Endothelial cell of umbilical vein (primary cell): ENCODE measurements at regions not wholly inside any gene's neighbourhood (a gene's known extent, or its start where the extent isn't known, plus 50 kb on each side); places are given as distances from the start of the nearest gene placed in this dataset.
"Not testable (repeated sequence)": the region's sequence is repeated elsewhere in the genome, so short reads cannot be mapped to it uniquely, and the experiment has no call there.

Experiments
- BruUV-seq: library from RNA; stranded (reverse); fragments of 400-500 nt; replicated peaks from 2 replicates; lab custom pipeline; 2021; lab: Mats Ljungman, UMichigan
- CTCF ChIA-PET: fragments of 300-600, 350-600 bp; sonication (Branson Sonifier 250); formaldehyde crosslinking; loops from one replicate; lab custom pipeline; 2021; ENCODE audit warnings: antibody characterized with exemption, inconsistent platforms; lab: Charles Lee
- POLR2A ChIA-PET: fragments of 300-600, 350-600 bp; sonication (Branson Sonifier 250); formaldehyde crosslinking; loops from one replicate; lab custom pipeline; 2021; ENCODE audit warnings: antibody characterized with exemption, inconsistent platforms; lab: Charles Lee
- DNase-seq: peaks from one replicate; pipeline ENCODE4 v3.0.0-alpha.2; 2011; ENCODE audit warnings: low read depth, low spot score
- FAIRE-seq: peaks from 2 replicates; lab custom pipeline; 2011; peaks lifted over from hg19 to GRCh38; lab: Jason Lieb, UNC
- H2AFZ ChIP-seq: 2 replicates; pipeline ENCODE4 v1.6.0; 2012; ENCODE audit warnings: low read depth, low read length, control low read depth, inconsistent platforms
- H3K27ac ChIP-seq: 2 replicates; pipeline ENCODE4 v1.5.1; 2011; ENCODE audit warnings: low read depth, mild to moderate bottlenecking, control low read depth, low read length, moderate library complexity; ENCODE audit not compliant: insufficient read depth
- H3K27me3 ChIP-seq, 2 experiments: 2 replicates each; pipeline versions ENCODE4 v1.6.0 to v1.6.1; 2011; ENCODE audit warnings: low read length in 2 of 2, mixed read lengths in 1 of 2; ENCODE audit not compliant: control insufficient read depth in 2 of 2, insufficient read depth in 2 of 2
- H3K36me3 ChIP-seq, 2 experiments: 2 replicates in 1 of 2; 3 replicates in 1 of 2; pipeline ENCODE4 v1.5.1; 2011; ENCODE audit warnings: low read length in 2 of 2, mild to moderate bottlenecking in 1 of 2, moderate library complexity in 1 of 2; ENCODE audit not compliant: control insufficient read depth in 2 of 2, insufficient read depth in 2 of 2; ENCODE audit errors: extremely low read depth in 1 of 2
- H3K4me1 ChIP-seq: 3 replicates; pipeline ENCODE4 v1.5.1; 2011; ENCODE audit warnings: mild to moderate bottlenecking, low read length; ENCODE audit not compliant: control insufficient read depth, insufficient read depth; ENCODE audit errors: extremely low read depth
- H3K4me2 ChIP-seq: 2 replicates; pipeline ENCODE4 v1.6.1; 2011; ENCODE audit warnings: low read length, control low read depth, mixed read lengths; ENCODE audit not compliant: insufficient read depth
- H3K4me3 ChIP-seq, 3 experiments: fragments of 200-600 bp in 1 of 3; sonication (generic), shearing (Covaris generic) in 1 of 3; replicated peaks in 1 of 3; 2 replicates each; pipeline ENCODE4 v1.5.1; 2011 to 2016; ENCODE audit warnings: control low read depth in 3 of 3, low read length in 3 of 3, mild to moderate bottlenecking in 2 of 3, inconsistent platforms in 1 of 3, low read depth in 1 of 3, moderate library complexity in 1 of 3; ENCODE audit not compliant: insufficient read depth in 1 of 3
- H3K79me2 ChIP-seq: 2 replicates; pipeline ENCODE4 v1.6.0; 2012; ENCODE audit warnings: low read length, inconsistent platforms; ENCODE audit not compliant: control insufficient read depth, insufficient read depth
- H3K9ac ChIP-seq: replicated peaks from 2 replicates; pipeline ENCODE3; 2011; ENCODE audit warnings: low read length, control low read depth; ENCODE audit not compliant: insufficient read depth; ENCODE audit errors: extremely low read depth
- H3K9me1 ChIP-seq: replicated peaks from 3 replicates; pipeline ENCODE4 v1.6.0; 2011; ENCODE audit warnings: mild to moderate bottlenecking, low read length; ENCODE audit not compliant: control insufficient read depth, insufficient read depth; ENCODE audit errors: extremely low read depth
- H3K9me3 ChIP-seq: replicated peaks from 2 replicates; pipeline ENCODE4 v1.5.1; 2012; ENCODE audit warnings: low read length, inconsistent platforms; ENCODE audit not compliant: control insufficient read depth, insufficient read depth
- H4K20me1 ChIP-seq: replicated peaks from 2 replicates; pipeline ENCODE3; 2011; ENCODE audit warnings: mild to moderate bottlenecking, low read length; ENCODE audit not compliant: control insufficient read depth, insufficient read depth; ENCODE audit errors: extremely low read depth
- EZH2 ChIP-seq: IDR thresholded peaks from 2 replicates; pipeline ENCODE4 v1.6.1; 2012; ENCODE audit warnings: borderline replicate concordance, low read depth, mild to moderate bottlenecking, moderate library complexity, low read length, inconsistent platforms; ENCODE audit not compliant: severe bottlenecking
- FOS ChIP-seq: IDR thresholded peaks from 2 replicates; pipeline ENCODE4 v1.6.1; 2011; ENCODE audit warnings: mild to moderate bottlenecking, low read length, moderate library complexity, borderline replicate concordance; ENCODE audit not compliant: insufficient read depth
- GATA2 ChIP-seq: IDR thresholded peaks from 2 replicates; pipeline ENCODE4 v1.7.0; 2011; ENCODE audit warnings: low read depth, mild to moderate bottlenecking, moderate library complexity, mixed read lengths, low read length; ENCODE audit not compliant: insufficient read length, insufficient read depth
- JUN ChIP-seq: IDR thresholded peaks from 2 replicates; pipeline ENCODE4 v1.6.1; 2011; ENCODE audit warnings: borderline replicate concordance, low read depth; ENCODE audit not compliant: insufficient read length, insufficient read depth
- MYC ChIP-seq: IDR thresholded peaks from one replicate; pipeline ENCODE4 v1.6.1; 2011; ENCODE audit warnings: mild to moderate bottlenecking, low read depth, low read length
- POLR2A ChIP-seq: IDR thresholded peaks from 2 replicates; pipeline ENCODE4 v1.6.1; 2012; ENCODE audit warnings: low read depth, mild to moderate bottlenecking, control low read depth, low read length
- POLR2AphosphoS5 ChIP-seq: IDR thresholded peaks from 2 replicates; pipeline ENCODE4 v1.6.1; 2012; ENCODE audit warnings: low read depth, mild to moderate bottlenecking, control low read depth, low read length, moderate library complexity; ENCODE audit not compliant: insufficient read depth
- dilution Hi-C: fragments of 300-500 bp; cut with MboI; formaldehyde crosslinking; loops from one replicate; pipeline ENCODE4 v1.15.0; 2019; ENCODE audit warnings: low sequenced_read_pairs; ENCODE audit not compliant: extremely low pct_ligation_motif_present
- intact Hi-C: fragments of 100-400 bp; cut with micrococcal nuclease; formaldehyde crosslinking; loops from one replicate; pipeline ENCODE4 v1.10.0; 2022
- TF ChIP-seq, protein P1 (sequence below): IDR thresholded peaks from 2 replicates; pipeline ENCODE4 v1.6.1; 2011; ENCODE audit not compliant: insufficient read depth, insufficient read length
- TF ChIP-seq, protein P2 (sequence below), 2 donors: IDR thresholded peaks; 1 replicate in 1 of 2; 2 replicates in 1 of 2; pipeline ENCODE4 v1.5.1; 2011; ENCODE audit warnings: low read length in 2 of 2, mild to moderate bottlenecking in 2 of 2, moderate library complexity in 2 of 2, control low read depth in 1 of 2, inconsistent platforms in 1 of 2, low read depth in 1 of 2; ENCODE audit not compliant: insufficient read depth in 1 of 2; ENCODE audit errors: extremely low read depth in 1 of 2

DNA sequence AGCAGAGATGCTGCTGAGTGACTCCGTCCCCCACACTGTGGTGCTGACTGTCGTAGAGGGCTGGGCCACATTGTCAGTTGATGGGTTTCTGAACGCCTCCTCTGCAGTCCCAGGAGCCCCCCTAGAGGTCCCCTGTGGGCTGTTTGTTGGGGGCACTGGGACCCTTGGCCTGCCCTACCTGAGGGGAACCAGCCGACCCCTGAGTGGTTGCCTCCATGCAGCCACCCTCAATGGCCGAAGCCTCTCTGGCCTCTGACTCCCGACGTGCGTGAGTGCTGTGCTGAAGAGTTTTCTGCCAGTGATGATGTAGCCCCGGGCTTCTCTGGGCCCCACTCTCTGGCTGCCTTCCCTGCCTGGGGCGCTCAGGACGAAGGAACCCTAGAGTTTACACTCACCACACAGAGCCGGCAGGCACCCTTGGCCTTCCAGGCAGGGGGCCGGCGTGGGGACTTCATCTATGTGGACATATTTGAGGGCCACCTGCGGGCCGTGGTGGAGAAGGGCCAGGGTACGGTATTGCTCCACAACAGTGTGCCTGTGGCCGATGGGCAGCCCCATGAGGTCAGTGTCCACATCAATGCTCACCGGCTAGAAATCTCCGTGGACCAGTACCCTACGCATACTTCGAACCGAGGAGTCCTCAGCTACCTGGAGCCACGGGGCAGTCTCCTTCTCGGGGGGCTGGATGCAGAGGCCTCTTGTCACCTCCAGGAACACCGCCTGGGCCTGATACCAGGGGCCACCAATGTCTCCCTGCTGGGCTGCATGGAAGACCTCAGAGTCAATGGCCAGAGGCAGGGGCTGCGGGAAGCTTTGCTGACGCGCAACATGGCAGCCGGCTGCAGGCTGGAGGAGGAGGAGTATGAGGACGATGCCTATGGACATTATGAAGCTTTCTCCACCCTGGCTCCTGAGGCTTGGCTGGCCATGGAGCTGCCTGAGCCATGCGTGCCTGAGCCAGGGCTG is 181.1 kb downstream of the TBC1D2B start:
- CTCF ChIA-PET, result not testable (repeated sequence)

DNA sequence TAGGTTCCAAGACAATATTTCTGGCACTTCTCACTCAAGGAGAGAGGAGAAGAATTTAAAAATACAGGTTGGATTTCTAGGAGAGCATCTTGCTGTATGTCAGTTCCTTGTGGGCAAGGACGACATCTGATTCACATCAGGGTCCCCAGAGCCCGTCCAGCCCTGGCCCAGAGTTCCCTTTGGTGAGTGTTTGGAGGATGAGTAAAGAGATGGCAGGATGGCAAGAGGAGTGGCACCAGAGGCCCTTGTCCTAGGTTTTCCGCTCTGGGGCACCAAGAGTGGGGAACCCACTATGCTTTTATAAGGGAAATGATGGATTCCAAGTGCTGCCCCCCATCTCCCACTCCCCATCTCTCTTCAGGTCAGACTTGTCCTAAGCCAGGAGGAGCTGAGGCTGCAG is 181.8 kb downstream of the TBC1D2B start:
- dilution Hi-C loops, result no loop called here
- intact Hi-C loops, result no loop called here

More for the DNA sequence above, 181.1 kb downstream of the TBC1D2B start:
- intact Hi-C loops, FAIRE-seq, H3K27me3 ChIP-seq, H3K9ac ChIP-seq, dilution Hi-C loops, H3K9me1 ChIP-seq, DNase-seq, H3K79me2 ChIP-seq, H3K4me2 ChIP-seq, H2AFZ ChIP-seq, H3K27ac ChIP-seq, H4K20me1 ChIP-seq, BruUV-seq, H3K4me1 ChIP-seq, H3K4me3 ChIP-seq, POLR2A ChIA-PET, H3K36me3 ChIP-seq, H3K9me3 ChIP-seq: not testable (repeated sequence)

DNA sequence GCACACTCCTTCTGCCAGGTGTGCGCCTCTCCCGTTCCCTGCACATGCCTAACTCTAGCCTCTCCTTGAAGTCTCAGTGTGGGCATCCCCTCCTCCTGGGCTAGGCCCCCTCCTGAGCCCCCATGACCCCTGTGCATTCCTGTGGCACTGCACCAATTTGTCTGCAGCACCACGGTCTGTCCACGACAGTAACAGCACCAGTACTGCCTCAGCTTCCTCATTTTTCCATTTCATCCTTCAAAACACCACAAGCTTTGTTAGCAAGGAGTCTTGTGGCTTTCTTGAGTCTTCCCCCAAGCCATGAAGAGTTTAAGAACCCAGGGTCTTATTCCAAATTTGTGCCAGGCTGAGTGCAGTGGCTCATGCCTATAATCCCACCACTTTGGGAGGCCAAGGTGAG is 182.4 kb downstream of the TBC1D2B start:
- H3K9ac ChIP-seq, dilution Hi-C loops, H3K9me1 ChIP-seq, intact Hi-C loops, H3K9me3 ChIP-seq, H3K79me2 ChIP-seq, H4K20me1 ChIP-seq, H3K36me3 ChIP-seq, BruUV-seq, H3K4me2 ChIP-seq, H3K27ac ChIP-seq, FAIRE-seq, H3K27me3 ChIP-seq, H3K4me3 ChIP-seq, POLR2A ChIA-PET, H2AFZ ChIP-seq, DNase-seq, H3K4me1 ChIP-seq, CTCF ChIA-PET: not testable (repeated sequence)

More for the DNA sequence above, 181.8 kb downstream of the TBC1D2B start:
- BruUV-seq, result no TSS peak
- no peaks in the 10 kb centered on the region for H3K9me1 ChIP-seq
- no peak for DNase-seq
- H3K27me3 ChIP-seq, result no peaks in the 10 kb centered on the region
- no peaks in the 10 kb centered on the region for H3K79me2 ChIP-seq
- H3K9me3 ChIP-seq, result no peaks in the 10 kb centered on the region
- H3K4me2 ChIP-seq, result no peak overlapping the region
- no peaks in the 10 kb centered on the region for H3K36me3 ChIP-seq
- no peak overlapping the region for H3K4me3 ChIP-seq
- no peak for TF ChIP-seq EZH2
- no peak for TF ChIP-seq JUN
- TF ChIP-seq, protein P1, sequence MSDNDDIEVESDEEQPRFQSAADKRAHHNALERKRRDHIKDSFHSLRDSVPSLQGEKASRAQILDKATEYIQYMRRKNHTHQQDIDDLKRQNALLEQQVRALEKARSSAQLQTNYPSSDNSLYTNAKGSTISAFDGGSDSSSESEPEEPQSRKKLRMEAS, result no peak
- TF ChIP-seq MYC, result no peak
- TF ChIP-seq, protein P2, sequence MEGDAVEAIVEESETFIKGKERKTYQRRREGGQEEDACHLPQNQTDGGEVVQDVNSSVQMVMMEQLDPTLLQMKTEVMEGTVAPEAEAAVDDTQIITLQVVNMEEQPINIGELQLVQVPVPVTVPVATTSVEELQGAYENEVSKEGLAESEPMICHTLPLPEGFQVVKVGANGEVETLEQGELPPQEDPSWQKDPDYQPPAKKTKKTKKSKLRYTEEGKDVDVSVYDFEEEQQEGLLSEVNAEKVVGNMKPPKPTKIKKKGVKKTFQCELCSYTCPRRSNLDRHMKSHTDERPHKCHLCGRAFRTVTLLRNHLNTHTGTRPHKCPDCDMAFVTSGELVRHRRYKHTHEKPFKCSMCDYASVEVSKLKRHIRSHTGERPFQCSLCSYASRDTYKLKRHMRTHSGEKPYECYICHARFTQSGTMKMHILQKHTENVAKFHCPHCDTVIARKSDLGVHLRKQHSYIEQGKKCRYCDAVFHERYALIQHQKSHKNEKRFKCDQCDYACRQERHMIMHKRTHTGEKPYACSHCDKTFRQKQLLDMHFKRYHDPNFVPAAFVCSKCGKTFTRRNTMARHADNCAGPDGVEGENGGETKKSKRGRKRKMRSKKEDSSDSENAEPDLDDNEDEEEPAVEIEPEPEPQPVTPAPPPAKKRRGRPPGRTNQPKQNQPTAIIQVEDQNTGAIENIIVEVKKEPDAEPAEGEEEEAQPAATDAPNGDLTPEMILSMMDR (IDR thresholded peaks at IDR 0.05; ENCODE audit: extremely low read depth in 1 of 2, insufficient read depth in 1 of 2, low read depth in 1 of 2, low read length in 2 of 2), result no peak
- TF ChIP-seq POLR2AphosphoS5, result no peak
- no peak for TF ChIP-seq GATA2
- TF ChIP-seq FOS, result no peak
- no peak for TF ChIP-seq POLR2A
- H2AFZ ChIP-seq, result no peak overlapping the region
- no peak overlapping the region for H3K9ac ChIP-seq
- no peak for FAIRE-seq
- CTCF ChIA-PET, result no interaction called here
- H3K4me1 ChIP-seq, result no peaks in the 10 kb centered on the region
- no peaks in the 10 kb centered on the region for H4K20me1 ChIP-seq
- H3K27ac ChIP-seq, result no peak overlapping the region
- POLR2A ChIA-PET, result no interaction called here
